ENCODE measurements at regions not wholly inside any gene's neighbourhood (a gene's known extent, or its start where the extent isn't known, plus 50 kb on each side); places are given as distances from the start of the nearest gene placed in this dataset.

DNA sequence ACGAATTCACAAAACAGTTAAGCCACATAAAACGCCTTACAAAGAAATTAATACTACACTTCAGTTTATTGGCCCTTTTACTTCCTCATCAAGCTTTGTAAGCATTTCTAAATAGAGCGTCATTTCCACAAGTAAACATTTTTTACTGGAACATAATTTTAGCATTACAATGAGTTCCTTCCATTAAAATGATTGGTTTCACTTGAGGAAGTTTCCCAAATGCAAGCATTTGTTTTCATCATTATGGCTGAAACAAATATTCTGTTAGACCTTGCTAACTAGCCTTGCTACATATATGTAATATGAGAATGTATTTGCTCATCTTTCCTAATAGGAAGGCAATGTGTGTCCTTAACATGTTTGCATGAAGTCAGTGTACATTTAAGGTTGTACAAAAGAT lies 579.1 kb downstream of the IRS1 start:
- no peaks in the 10 kb centered on the region for H3K9me3 ChIP-seq (ENCODE audit: low read depth)
- no peaks in the 10 kb centered on the region for H3K4me1 ChIP-seq (ENCODE audit: insufficient read depth)
- DNase-seq (ENCODE audit: low spot score): no peak
- H2AFZ ChIP-seq: no peak overlapping the region
- TF ChIP-seq, protein P1, sequence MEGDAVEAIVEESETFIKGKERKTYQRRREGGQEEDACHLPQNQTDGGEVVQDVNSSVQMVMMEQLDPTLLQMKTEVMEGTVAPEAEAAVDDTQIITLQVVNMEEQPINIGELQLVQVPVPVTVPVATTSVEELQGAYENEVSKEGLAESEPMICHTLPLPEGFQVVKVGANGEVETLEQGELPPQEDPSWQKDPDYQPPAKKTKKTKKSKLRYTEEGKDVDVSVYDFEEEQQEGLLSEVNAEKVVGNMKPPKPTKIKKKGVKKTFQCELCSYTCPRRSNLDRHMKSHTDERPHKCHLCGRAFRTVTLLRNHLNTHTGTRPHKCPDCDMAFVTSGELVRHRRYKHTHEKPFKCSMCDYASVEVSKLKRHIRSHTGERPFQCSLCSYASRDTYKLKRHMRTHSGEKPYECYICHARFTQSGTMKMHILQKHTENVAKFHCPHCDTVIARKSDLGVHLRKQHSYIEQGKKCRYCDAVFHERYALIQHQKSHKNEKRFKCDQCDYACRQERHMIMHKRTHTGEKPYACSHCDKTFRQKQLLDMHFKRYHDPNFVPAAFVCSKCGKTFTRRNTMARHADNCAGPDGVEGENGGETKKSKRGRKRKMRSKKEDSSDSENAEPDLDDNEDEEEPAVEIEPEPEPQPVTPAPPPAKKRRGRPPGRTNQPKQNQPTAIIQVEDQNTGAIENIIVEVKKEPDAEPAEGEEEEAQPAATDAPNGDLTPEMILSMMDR (IDR thresholded peaks at IDR 0.05; ENCODE audit: poor library complexity): no peak
- TF ChIP-seq EZH2 (IDR thresholded peaks at IDR 0.05; ENCODE audit: borderline replicate concordance) (no peak), EZH2phosphoT487 (IDR thresholded peaks at IDR 0.05; ENCODE audit: low read depth, severe bottlenecking, unreplicated experiment) (no peak)
- H3K27ac ChIP-seq: no peak overlapping the region
- no peak overlapping the region for H3K4me3 ChIP-seq
- 78% methylated on average over 3 of the region's 3 CpGs for WGBS (ENCODE audit: low lambda C conversion rate, missing lambda C conversion rate)
- H3K36me3 ChIP-seq (replicated peaks; ENCODE audit: insufficient read depth, low read depth): no peaks in the 10 kb centered on the region
- H3K9me2 ChIP-seq (replicated peaks; ENCODE audit: insufficient read depth): no peaks in the 10 kb centered on the region
- no peak overlapping the region for H3K4me2 ChIP-seq
- H4K20me1 ChIP-seq (ENCODE audit: insufficient read depth, poor library complexity, severe bottlenecking): no peaks in the 10 kb centered on the region
- H3K79me2 ChIP-seq: no peaks in the 10 kb centered on the region
- no peaks in the 10 kb centered on the region for H3K27me3 ChIP-seq

DNA sequence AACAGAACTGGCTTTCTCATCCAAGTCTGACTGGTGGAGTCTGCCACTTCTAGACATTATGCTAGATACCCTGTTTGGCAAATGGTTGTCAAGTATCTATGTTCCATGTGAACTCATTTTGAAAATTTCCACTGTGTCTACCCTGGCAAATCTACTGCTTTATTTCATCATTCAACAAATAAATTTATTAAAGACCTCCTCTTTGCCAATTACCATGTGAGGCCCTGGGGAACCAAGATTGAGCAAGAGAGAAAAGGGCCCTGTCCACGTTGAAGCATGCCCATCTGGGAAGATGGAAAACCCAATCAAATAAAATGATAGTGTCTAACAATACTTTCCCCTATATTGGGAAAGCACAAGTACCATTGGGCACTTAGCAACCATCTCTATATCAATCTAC lies 582.4 kb downstream of the IRS1 start:
- WGBS (ENCODE audit: low lambda C conversion rate, missing lambda C conversion rate): 89% methylated on average over 1 of the region's 1 CpG
- no peak overlapping the region for H2AFZ ChIP-seq
- no peaks in the 10 kb centered on the region for H3K27me3 ChIP-seq
- no peak overlapping the region for H3K27ac ChIP-seq
- H3K9me3 ChIP-seq (ENCODE audit: low read depth): no peaks in the 10 kb centered on the region
- TF ChIP-seq EZH2phosphoT487 (IDR thresholded peaks at IDR 0.05; ENCODE audit: low read depth, severe bottlenecking, unreplicated experiment) (no peak), EZH2 (IDR thresholded peaks at IDR 0.05; ENCODE audit: borderline replicate concordance) (no peak)
- TF ChIP-seq, protein P1 (IDR thresholded peaks at IDR 0.05; ENCODE audit: poor library complexity): no peak
- H4K20me1 ChIP-seq (ENCODE audit: insufficient read depth, poor library complexity, severe bottlenecking): no peaks in the 10 kb centered on the region
- H3K4me1 ChIP-seq (ENCODE audit: insufficient read depth): no peaks in the 10 kb centered on the region
- no peak overlapping the region for H3K4me2 ChIP-seq
- no peaks in the 10 kb centered on the region for H3K79me2 ChIP-seq
- no peak overlapping the region for H3K4me3 ChIP-seq
- DNase-seq (ENCODE audit: low spot score): no peak
- no peaks in the 10 kb centered on the region for H3K9me2 ChIP-seq (replicated peaks; ENCODE audit: insufficient read depth)
- no peaks in the 10 kb centered on the region for H3K36me3 ChIP-seq (replicated peaks; ENCODE audit: insufficient read depth, low read depth)

DNA sequence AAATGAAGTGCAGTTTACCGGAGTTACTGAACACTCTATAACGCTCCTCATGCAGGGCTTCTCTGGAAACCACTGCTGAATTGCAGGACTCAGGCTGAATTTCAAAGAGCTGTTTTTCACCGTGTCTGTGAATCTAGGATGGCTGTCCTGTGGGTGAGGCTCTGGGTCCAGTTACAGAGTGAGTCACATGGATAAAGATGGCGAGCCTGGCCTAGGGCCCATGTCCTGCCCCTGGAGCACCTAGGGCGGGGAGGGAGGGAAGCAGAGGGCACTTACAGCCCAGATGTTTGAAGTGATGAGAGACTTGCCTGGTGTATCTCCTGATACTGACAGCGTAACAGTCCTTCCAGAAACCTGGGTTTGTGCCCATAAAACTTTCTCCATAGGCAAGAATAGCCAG lies 583.0 kb downstream of the IRS1 start:
- Histone ChIP-seq H3K27ac (no peak overlapping the region), H3K4me3 (no peak overlapping the region), H3K79me2 (no peaks in the 10 kb centered on the region), H4K20me1 (ENCODE audit: insufficient read depth, poor library complexity, severe bottlenecking) (no peaks in the 10 kb centered on the region), H3K9me3 (ENCODE audit: low read depth) (no peaks in the 10 kb centered on the region), H3K4me2 (no peak overlapping the region), H3K36me3 (replicated peaks; ENCODE audit: insufficient read depth, low read depth) (no peaks in the 10 kb centered on the region), H3K9me2 (replicated peaks; ENCODE audit: insufficient read depth) (no peaks in the 10 kb centered on the region), H3K4me1 (ENCODE audit: insufficient read depth) (no peaks in the 10 kb centered on the region), H2AFZ (no peak overlapping the region), H3K27me3 (no peaks in the 10 kb centered on the region)
- TF ChIP-seq, protein P1 (IDR thresholded peaks at IDR 0.05; ENCODE audit: poor library complexity): no peak
- TF ChIP-seq EZH2 (IDR thresholded peaks at IDR 0.05; ENCODE audit: borderline replicate concordance) (no peak), EZH2phosphoT487 (IDR thresholded peaks at IDR 0.05; ENCODE audit: low read depth, severe bottlenecking, unreplicated experiment) (no peak)
- DNase-seq (ENCODE audit: low spot score): no peak
- WGBS (ENCODE audit: low lambda C conversion rate, missing lambda C conversion rate): 90% methylated on average over 5 of the region's 6 CpGs

Measured in hepatocyte (in vitro differentiated cells).